Activated effector memory CD4-positive, alpha-beta T cell treated with Interleukin-2 at 50 U/mL for 16 hours (primary cell): ENCODE measurements at regions not wholly inside any gene's neighbourhood (a gene's known extent, or its start where the extent isn't known, plus 50 kb on each side); places are given as distances from the start of the nearest gene placed in this dataset.

Experiments
- DNase-seq: peaks from one replicate; pipeline ENCODE4 v3.0.0-alpha.2; 2020

DNA sequence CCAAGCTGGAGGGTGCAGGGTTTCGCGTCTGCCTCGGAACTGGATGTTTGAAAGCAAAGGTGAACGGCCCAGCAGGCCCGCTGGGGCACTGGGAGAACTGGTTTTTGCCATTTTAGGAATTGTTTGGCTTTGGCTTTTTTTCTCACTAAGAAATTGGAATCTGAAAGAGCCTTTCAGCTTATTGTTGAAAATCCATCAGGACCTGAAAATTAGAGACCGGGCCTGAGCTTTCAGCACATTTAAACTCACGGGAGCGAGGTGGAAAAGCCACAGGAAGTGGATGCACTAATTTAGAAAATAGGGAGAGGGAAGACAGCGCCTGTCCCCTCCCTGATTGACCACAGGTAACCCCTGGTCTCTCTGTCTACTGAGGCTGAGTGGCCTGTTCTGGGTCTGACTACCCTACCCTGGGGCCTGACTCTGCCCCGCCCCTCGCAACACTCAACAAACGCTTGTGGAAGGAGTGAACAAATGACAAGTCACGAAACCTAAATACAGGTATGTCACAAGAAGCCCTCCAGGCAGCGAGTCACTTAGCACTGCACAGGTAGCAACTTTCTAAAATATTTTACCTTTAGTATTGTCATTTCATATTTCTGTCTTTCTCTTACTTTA lies 100.3 kb upstream of the MBOAT2 start:
- DNase-seq, result no peak

DNA sequence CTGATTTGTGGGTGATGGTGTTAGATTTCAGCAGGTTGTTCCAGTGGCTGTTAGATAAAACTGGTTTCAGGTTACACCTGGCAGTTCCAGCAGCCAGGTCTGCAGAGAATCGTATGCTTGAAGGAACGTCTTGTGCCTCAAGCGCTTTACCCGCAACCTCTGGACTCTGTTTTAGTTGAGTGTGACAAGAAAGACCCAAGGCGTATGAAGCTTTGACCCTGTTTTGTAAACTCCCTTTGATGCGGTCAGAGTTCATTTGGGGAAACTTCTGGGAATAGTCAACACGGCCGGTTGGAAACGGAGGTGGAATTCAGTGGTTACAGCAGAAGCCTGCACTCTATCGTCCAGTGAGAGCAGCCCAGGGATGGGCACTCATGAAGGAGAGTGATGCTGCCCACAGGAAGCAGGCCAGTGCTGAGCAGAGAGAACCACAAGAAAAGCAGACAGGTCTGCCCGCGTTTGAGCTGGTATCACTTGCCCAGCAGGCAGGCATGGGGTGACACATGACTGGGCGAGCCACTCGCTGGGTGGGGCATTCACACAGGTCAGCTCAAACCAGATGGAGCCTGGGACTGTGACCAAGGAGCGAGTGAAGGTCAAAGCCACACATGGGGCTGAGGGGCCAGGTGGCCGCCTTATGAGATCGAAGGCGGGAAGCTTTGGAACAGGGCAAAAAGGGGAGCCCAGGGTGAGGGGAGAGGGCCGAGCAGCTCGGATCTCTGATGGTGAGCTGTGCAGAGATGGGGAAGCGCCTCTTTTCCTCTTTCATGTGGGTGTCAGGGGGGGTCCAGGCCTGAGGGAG lies 99.6 kb upstream of the MBOAT2 start:
- no peak for DNase-seq

DNA sequence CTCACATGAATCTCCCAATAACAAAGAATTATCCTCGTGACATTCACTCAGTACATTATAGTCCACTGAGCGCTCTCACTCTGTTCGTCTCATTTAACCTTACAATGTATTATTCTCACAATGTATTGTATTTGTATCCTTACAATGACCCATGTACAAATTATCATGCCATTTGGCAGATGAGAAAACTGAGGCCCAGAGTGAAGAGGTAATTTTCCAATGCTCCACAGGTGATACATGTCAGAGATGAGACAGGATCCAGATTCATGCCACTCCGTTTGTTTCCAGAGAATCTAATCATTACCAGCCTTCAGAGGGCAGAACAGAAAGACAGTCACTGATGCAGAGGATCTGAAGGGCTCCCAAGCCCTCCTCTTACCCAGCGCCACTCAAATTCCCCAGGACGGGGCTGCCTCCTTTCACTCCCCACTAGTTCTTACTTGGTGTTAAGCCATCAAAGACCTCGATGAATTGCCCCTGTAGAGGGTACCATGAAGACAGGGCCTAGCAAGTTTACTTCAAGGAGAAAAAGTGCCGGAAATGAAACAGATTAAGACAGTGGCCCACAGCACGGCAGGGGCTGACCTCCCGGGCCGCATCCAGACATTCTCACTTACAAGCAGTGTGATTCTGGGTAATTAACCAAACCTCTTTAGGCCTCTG lies 98.4 kb upstream of the MBOAT2 start:
- no peak for DNase-seq

DNA sequence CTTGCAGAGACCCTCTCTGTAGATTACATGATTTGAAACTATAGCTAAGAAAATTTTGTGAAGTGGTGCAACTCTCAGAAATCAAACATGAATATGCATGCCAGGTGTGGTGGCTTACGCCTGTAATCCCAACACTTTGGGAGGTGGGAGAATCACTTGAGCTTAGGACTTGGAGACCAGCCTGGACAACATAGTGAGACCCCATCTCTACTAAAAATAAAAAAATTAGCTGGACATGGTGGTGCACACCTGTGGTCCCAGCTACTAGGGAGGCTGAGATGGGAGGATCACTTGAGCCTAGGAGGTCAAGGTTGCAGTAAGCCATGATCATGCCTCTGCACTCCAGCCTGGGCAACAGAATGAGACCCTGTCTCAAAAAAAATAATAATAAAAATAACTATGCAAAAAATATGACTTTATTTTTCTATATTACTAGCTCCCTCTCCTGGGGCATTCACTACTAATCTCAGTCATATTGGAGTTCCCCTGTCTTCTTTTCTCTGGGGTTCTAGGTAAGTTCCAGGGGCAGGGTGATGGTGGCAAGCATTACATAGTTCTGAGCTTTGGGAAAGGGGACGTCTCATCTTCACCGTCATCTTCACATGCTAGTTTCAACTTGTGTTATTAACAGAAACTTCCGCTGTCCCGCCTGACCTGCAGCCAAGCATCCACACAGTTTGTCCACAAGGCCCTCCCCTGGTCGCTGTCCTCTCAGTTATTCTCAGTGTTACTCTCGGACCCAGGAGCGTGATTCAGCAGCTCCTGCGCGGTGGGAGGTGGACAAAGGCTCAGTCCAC lies 96.8 kb upstream of the MBOAT2 start:
- DNase-seq, result no peak

DNA sequence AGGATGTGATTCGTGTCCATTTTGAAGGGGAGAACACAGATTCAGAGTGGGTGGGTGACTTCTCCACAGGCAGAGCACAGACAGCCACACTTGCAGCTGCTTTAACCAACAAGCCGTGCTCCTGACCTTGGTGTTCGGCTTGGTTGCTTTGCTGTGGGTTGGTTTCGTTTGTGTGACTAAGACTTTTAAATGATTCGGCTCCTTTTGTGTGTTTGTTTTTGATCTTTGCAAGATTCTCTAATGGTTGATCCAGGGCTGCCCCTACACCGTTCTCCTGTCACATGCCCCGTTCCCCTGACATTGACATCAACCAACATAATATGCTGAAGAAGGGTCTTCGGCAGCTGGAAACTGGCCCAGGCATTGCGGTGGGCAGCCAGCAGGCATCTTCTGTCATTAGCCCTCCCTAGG lies 95.9 kb upstream of the MBOAT2 start:
- no peak for DNase-seq

DNA sequence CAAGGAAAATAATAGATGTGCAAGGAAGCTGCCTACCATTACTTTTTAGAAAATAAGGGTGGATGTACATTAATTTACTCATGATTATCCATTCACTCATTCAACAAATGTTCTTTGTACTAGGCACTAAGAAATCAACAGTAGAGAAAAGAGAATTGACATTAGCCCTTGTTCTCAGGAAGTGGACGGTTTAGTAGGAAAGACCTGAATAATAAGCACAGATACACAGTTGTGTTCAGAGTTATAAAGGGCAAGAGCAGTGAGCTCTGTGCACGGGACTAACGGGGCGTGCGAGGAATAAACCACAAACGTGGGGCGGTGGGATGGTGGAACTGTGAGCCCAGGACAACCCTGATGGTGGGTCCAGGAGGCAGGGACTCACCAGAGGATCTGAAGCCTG lies 94.4 kb upstream of the MBOAT2 start:
- DNase-seq, result no peak

DNA sequence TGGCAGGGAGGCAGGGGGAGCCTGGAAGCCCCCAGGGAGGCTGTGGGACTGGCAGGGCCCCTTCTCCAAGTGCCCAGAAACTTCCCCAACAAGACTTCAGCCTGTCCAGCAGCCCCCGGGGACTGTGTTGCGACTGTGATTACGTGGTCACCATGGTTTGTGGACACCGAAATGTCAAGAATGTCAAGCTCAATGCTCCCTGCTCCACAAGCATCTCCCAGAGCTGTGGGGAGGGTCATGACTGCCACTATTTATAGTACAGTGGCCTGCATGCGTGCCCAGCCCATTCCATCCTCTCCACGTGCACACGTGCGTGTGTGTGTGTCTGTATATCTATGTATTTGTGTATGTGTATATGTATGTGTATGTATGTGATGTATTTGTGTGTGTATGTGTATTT lies 93.8 kb upstream of the MBOAT2 start:
- DNase-seq, result no peak

DNA sequence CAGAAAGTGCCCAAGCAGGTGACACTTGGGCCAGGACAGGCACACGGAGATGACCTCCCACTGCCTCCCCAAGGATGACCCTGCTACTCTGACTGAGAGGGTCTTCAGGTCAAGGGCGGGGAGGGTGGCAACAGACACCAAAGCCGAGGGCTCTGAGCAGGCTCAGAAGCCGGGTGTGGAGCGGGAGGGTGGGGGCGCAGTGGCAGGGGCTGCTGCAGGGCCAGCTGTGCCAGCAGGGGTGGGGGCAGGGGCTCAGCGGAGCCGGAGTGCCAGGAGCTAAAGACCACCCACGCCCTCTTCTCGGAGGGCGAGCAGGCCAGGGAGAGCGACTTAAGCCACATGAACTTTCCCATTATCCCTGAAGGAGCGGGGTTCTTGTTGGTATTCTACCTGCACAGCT lies 93.3 kb upstream of the MBOAT2 start:
- DNase-seq, result no peak

DNA sequence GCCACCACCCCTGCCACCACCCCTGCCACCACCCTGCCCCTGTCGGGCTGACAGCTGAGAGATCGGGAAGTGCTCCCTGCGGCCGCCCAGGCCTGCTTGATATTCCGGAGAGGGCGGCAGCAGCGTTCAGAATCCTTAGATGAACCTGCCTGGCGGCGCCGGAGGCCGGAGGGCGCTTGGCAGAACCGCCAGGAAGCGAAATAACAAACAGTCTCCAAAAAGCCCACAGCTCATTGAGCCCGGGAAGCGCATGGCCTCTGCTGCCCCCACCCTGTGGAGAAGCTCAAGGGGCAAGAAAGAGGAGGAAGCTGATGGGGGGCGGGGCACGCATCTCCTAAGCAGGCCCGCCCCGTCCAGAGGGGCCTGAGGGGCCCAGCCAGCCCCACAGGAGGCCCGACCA lies 92.2 kb upstream of the MBOAT2 start:
- DNase-seq, result no peak

DNA sequence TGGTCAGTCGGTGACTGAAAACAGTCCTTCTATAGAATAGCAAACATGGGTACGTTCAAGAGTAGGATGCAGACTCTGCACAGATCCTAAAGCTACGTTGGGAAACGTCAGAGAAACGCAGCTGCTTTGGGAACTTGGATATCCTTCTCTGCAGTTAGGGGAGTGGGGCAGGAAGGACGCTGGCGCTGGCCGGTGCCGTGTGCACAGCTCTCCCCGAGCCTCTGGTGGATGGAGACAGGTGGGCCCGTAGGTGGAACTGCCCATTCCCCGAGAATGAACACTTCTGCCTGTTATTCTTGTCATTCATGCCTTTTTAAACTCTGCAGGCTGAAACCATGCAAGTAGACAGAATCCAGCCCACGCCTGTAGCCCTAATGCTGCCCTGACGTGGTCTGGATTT lies 91.7 kb upstream of the MBOAT2 start:
- no peak for DNase-seq

DNA sequence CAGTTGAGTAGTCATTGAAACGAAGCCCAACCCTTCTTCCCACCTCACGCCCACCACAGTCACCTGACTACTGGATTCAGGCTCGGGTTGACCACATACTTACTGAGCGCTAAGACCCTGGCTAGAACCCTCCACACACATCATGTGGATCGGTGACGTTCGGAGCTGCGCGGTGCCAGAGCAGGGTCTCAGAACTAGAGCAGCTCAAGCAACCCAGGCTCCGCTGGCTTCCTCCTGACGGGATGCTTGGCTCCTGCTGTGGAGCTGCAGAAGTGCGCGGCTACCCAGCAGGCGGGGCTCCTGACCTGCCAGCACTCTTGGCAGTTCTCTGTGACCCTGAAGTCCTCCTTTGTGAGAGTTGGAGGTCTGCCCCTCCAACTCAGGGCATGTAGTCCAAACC lies 90.6 kb upstream of the MBOAT2 start:
- DNase-seq, result no peak

DNA sequence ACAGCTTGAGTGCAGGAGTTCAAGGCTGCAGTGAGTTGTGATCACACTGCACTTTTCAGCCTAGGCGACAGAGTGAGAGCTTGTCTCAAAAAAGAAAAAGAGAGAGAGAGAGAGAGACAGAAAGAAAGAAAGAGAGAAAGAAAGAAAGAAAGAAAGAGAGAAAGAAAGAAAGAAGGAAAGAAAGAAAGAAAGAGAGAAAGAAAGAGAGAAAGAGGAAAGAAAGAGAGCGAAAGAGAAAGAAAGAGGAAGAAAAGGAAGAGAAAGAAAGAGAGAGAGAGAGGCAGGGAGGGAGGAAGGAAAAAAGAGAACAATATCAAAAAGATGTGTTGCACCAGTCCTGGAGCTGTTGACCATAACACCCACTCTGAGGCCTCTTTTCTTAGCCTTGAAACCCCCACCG lies 89.8 kb upstream of the MBOAT2 start:
- DNase-seq, result no peak

DNA sequence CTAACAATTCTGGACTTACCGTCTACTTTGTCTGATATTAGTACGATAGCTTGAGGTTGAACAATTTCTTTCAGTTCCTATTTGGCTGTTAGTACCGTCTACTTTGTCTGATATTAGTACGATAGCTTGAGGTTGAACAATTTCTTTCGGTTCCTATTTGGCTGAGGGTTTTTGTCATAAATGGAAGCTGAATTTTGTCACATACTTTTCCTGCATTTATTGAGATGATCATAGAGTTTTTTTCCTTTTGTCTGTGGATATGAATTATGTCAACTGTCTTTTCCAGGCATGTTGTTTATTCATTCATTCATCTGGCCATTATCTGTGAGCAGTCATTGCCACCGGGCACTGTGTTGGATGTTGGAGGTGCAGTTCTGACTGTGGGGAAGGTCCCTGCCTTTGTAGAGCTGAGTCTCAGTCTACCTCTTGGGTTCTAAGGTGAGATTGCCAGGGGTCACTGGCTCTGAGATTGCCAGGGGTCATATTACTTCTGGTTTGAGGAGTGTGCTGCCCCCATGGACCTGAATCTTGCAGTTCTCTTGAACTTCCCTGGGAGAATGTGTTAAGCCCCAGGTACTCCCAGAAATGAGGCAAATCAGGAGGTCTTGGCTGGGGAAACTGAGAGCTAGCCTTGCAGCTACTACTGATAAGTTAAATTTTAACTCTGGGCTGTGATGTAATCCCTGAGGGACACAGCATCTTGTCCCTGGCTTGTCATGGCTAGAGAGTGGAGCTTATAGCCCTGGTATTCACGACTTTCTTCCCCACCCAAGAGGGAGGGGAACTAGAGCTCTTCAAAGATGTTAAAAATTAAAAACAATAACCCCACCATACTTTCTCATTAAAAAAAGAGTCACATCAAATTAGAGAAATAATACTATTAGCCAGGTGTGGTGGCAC lies 89.1 kb upstream of the MBOAT2 start:
- DNase-seq, result no peak

DNA sequence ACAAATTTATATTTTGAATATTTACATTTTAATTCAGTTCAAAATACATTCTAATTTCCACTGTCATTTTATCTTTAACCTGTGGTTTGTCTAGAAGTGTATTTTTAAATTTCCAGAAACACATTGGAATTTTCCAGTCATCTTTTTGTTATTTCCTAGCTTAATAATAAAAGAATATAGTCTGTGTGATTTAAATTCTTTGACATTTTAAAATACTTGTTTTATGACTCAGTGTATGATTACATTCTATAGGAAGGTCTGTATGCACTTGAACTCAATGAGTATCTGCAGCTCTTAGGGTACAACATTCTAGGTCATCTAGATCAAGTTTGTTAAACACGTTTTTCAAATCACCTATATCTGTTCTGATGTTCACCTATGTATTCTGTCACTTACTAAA lies 88.3 kb upstream of the MBOAT2 start:
- DNase-seq, result no peak

DNA sequence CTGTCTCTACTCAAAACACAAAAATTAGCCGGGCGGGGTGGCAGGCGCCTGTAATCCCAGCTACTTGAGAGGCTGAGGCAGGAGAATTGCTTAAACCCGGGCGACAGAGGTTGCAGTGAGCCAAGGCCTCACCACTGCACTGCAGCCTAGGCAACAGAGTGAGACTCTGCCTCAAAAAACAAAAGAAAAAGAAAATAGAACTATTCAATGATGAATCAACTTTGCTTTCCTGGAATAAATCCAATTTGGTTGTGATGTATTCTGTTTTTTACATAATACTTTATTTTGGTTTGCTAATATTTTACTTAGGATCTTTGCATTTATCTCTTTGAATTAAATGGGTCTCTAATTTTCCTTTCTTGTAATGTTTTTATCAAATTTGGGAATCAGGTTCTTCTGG lies 86.3 kb upstream of the MBOAT2 start:
- DNase-seq, result no peak

DNA sequence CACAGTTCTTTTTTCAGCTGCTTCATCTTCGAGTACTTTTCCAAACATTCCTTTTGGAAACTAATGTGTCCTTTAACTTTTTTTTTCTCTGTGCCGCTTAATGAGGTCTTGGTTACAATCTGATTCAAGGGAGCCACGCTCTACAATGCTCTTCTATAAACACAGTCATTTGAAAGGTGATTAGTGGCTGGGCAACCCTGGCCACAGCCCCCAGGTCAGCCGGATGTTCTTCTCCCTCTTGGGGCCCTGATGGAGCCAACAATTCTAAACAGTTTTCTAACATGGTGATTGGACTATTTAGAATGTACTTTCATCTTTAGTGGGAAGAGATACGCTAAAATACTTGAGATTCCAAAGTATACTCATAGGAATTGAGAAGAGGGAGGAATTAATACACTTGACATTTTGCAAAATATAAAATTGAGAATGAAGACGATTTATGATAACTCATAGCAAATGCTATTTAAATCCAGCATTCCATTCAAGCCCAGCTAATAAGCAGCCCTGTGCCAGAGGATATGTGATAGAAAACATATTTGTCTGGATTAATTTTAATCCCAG lies 83.7 kb upstream of the MBOAT2 start:
- no peak for DNase-seq

DNA sequence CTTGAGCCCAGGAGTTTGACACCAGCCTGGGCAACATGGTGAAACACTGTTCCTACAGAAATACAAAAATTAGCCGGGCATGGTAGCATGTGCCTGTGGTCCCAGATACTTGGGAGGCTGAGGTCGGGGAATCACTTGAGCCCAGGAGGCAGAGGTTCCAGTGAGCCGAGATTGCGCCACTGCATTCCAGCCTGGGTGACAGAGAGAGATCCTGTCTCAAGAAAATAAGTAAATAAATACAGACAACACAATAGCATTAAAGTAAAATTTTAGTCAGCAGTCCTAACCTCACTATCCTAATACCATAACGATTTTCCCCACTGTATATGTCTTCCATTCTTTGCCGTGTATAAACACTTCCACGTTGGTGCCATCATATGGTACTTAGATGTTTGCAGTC lies 83.0 kb upstream of the MBOAT2 start:
- no peak for DNase-seq

DNA sequence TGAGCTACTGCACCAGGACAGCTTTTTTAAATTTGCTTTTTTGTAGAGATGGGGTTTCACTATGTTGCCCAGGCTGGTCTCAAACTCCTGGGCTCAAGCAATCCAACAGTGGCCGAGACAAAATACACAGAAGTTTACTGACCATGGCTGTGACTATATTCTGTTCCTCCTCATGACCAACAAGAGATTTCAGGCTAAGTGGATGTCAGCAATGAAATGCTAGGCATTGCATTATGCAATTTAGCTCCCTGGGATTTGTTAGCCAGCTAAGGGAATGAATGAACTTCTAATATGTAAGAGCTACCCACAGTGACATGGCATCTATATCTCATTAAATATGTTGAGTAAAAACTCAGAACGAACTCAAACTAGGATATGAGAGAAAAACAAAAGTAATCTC lies 81.9 kb upstream of the MBOAT2 start:
- no peak for DNase-seq

DNA sequence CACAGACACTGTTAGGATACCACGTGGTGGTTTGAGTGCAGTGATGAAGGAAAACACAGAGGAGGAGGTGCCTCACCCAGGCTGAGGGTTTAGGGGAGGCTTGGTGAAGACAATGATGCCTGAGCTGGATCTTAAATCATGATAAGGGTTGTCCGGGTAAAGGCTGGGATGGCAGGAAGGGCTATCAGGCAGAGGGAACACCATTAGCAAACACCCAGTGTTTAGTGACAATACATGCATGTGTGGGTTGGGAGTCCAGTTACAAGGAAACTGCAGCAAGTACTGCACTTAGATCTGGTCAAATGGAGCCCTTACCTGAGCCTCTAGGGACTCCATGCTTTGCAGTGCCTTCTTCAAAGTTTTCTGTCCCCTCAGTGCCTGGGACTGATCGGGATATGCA lies 79.8 kb upstream of the MBOAT2 start:
- DNase-seq, result no peak

DNA sequence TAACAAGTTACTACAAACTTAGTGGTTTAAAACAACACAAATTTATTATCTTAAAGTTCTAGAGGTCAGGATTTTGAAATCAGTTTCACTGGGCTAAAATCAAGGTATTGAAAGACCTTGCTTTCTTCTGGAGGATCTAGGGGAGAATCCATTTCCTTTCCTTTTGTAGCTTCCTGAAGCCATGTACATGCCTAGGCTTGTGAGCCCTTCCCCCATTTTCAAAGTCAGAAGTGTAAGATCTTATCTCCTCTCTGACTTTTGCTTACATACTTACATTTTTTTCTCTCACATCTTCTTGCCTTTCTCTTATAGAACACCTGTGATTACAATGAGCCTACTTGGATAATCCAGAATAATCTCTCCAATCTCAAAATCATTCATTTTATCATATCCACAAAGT lies 78.7 kb upstream of the MBOAT2 start:
- no peak for DNase-seq

DNA sequence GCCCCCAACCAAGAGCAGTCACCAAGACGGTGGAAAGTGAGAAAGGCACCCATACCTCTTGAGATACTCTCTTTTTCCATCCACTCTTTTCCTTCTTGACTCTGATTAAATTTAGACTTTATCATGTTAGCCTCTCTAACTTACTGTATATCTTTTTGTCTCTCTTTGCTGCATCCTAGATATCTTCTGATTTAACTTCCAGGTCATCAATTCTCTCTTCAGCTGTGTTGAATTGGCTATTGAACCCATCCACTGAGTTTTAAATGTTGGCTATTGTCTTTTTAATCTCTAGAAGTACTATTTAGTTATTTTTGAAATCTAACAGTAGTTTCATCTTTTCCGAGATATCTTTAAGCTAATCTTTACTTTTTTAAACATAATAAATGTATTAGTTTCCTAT lies 78.3 kb upstream of the MBOAT2 start:
- DNase-seq, result no peak

DNA sequence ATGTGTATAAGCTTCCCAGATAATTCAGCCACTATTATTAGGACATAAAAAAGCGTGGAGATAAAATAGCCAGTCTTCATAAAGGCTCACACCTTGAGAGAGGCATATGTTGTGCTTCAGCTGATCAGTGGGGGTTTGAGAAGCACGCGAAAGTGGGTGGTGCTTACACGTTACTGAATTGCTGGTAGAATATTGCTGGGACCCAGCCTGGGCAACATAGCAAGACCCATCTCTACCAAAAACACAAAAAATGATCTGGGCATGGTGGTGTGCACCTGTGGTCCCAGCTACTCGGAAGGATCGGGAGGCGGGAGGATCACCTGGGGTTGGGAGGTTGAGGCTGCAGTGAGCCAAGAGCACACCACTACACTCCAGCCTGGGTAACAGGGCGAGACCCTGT lies 74.9 kb upstream of the MBOAT2 start:
- no peak for DNase-seq
